ENCODE measurements at regions not wholly inside any gene's neighbourhood (a gene's known extent, or its start where the extent isn't known, plus 50 kb on each side); places are given as distances from the start of the nearest gene placed in this dataset.

DNA sequence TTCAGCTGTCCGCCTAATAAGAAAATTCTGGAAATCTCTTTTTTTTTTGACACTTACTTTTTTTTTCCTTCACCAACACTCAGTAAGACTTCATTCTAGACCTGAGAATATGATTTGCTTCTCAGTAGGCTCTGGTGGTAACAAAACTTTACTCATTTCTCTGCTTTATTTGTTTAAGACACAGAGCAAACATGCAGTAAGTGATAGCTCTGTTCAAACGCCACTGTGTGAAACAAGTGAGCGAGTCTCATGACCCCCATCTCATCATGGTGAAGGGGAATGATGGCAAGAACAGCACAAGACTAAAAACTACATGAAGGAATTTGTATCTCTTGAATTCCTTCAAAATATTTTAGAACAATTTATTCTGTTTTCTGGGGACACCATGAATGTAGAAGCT is 541.6 kb upstream of the POU3F2 start:
- no peaks in the 10 kb centered on the region for H3K36me3 ChIP-seq
- H3K4me3 ChIP-seq: no peak overlapping the region
- H3K27me3 ChIP-seq (ENCODE audit: low read depth): no peaks in the 10 kb centered on the region
- H3K9me3 ChIP-seq: no peaks in the 10 kb centered on the region
- ATAC-seq (no peak), DNase-seq (no peak)
- H3K4me1 ChIP-seq: no peaks in the 10 kb centered on the region
- H3K27ac ChIP-seq: no peak overlapping the region
- intact Hi-C loops (cut with DNase I): no loop called here
- TF ChIP-seq, protein P1, sequence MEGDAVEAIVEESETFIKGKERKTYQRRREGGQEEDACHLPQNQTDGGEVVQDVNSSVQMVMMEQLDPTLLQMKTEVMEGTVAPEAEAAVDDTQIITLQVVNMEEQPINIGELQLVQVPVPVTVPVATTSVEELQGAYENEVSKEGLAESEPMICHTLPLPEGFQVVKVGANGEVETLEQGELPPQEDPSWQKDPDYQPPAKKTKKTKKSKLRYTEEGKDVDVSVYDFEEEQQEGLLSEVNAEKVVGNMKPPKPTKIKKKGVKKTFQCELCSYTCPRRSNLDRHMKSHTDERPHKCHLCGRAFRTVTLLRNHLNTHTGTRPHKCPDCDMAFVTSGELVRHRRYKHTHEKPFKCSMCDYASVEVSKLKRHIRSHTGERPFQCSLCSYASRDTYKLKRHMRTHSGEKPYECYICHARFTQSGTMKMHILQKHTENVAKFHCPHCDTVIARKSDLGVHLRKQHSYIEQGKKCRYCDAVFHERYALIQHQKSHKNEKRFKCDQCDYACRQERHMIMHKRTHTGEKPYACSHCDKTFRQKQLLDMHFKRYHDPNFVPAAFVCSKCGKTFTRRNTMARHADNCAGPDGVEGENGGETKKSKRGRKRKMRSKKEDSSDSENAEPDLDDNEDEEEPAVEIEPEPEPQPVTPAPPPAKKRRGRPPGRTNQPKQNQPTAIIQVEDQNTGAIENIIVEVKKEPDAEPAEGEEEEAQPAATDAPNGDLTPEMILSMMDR (IDR thresholded peaks at IDR 0.05): no peak

DNA sequence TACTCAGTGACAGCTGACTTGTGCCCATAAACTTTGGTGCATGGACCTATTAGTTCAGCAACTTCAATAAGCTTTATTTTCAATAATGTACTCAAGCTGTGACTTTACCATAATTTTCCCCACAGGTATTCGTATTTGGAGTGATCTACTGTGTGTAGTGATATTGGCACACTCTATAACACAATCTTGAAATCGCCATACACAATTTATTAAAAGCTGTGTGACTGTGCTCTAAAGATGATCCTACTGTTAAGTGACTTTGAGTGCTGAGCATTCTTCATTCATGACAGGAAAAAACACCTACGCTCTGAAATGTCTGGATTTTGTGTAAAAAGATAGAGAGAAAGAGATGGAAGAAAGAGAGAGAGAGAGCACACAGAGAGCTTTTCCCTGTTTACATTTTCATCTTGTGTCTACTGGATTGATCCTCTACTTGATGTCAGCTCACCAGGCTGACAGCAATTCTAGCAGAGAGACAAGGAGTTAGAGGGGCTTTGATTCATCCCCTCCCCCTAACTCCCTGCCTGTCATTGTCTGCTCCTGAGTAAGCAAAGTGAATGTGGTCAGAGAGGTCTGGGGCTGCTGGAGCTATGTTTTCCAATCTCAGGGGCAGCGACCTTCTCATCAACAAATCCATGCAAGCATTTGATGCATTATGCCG is 538.7 kb upstream of the POU3F2 start:
- Histone ChIP-seq H3K27ac (no peak overlapping the region), H3K9me3 (no peaks in the 10 kb centered on the region), H3K27me3 (ENCODE audit: low read depth) (no peaks in the 10 kb centered on the region), H3K4me3 (no peak overlapping the region), H3K4me1 (no peaks in the 10 kb centered on the region), H3K36me3 (no peaks in the 10 kb centered on the region)
- TF ChIP-seq, protein P1 (IDR thresholded peaks at IDR 0.05): no peak
- DNase-seq (no peak), ATAC-seq (no peak)
- intact Hi-C loops (cut with DNase I): no loop called here

DNA sequence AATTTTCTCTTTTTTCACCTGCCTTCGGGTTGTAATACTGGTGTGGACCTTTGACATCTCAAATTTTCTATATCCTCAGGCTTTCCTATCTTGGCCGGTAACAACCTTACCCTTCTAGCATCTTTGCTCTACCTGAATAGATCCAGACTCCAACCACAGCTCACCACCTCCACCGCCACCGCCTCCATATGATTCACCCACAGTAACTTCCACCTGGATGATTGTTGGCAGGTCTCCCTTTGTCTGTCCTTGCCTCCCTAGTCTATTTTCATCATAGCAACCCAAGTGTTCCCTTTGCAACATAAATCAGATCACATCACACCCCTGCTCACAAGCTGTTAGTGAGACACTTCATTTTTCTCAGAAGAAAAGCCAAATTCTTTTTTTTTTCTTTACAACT is 525.8 kb upstream of the POU3F2 start:
- Histone ChIP-seq H3K27ac (no peak overlapping the region), H3K4me1 (no peaks in the 10 kb centered on the region), H3K4me3 (no peak overlapping the region), H3K27me3 (ENCODE audit: low read depth) (no peaks in the 10 kb centered on the region), H3K9me3 (no peaks in the 10 kb centered on the region), H3K36me3 (no peaks in the 10 kb centered on the region)
- ATAC-seq (no peak), DNase-seq (no peak)
- intact Hi-C loops (cut with DNase I): no loop called here
- TF ChIP-seq, protein P1 (IDR thresholded peaks at IDR 0.05): no peak

DNA sequence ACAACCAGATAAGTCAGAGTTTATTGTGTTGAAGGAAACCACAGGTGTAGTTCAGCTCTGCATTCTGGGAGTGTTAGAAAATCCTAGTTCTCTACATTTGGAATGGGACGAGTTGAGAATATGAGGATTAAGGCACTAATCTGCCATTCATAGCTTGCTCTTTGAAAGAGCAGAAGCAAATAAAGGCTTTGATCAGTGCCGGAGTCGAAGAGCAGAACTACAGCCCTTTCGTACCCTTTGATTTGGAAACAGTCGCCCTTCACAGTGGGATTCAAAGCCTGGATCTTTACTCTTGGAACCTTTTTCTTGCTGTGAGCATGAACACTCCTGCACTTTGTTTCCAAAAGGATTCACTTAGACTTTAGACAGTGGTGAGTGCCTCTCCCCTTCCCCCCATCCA is 523.9 kb upstream of the POU3F2 start:
- Histone ChIP-seq H3K27me3 (ENCODE audit: low read depth) (no peaks in the 10 kb centered on the region), H3K4me3 (no peak overlapping the region), H3K9me3 (no peaks in the 10 kb centered on the region), H3K4me1 (no peaks in the 10 kb centered on the region), H3K36me3 (no peaks in the 10 kb centered on the region), H3K27ac (no peak overlapping the region)
- intact Hi-C loops (cut with DNase I): no loop called here
- DNase-seq (no peak), ATAC-seq (no peak)
- TF ChIP-seq, protein P1 (IDR thresholded peaks at IDR 0.05): no peak

DNA sequence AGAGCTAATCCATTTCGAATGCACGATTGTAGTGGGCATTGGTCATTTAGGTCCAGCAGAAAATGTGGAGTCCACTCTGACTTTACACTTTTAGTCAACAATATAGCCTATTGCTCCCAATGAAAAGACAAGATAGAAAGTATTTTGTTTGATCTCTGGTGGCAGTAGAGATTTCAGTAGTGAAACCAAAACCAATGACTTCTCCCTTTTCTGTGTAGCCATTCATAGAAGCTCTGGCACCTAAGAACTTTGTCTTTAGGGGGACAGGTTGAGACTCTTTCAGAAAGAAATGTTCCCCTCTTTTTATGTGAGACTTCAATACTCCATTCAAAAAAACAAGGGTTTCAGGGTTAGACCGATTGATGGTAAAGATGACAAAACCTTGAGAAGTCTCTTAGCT is 510.8 kb upstream of the POU3F2 start:
- H3K27ac ChIP-seq: no peak overlapping the region
- no peaks in the 10 kb centered on the region for H3K27me3 ChIP-seq (ENCODE audit: low read depth)
- ATAC-seq (no peak), DNase-seq (no peak)
- intact Hi-C loops (cut with DNase I): no loop called here
- TF ChIP-seq, protein P1 (IDR thresholded peaks at IDR 0.05): no peak
- no peaks in the 10 kb centered on the region for H3K9me3 ChIP-seq
- no peaks in the 10 kb centered on the region for H3K36me3 ChIP-seq
- no peak overlapping the region for H3K4me3 ChIP-seq
- no peaks in the 10 kb centered on the region for H3K4me1 ChIP-seq
